NCI-H146 (cell line): ENCODE measurements at regions not wholly inside any gene's neighbourhood (a gene's known extent, or its start where the extent isn't known, plus 50 kb on each side); places are given as distances from the start of the nearest gene placed in this dataset.

ENCODE experiments used
- DNase-seq: peaks from one replicate; lab custom pipeline; 2025; lab: John Stamatoyannopoulos, UW

DNA sequence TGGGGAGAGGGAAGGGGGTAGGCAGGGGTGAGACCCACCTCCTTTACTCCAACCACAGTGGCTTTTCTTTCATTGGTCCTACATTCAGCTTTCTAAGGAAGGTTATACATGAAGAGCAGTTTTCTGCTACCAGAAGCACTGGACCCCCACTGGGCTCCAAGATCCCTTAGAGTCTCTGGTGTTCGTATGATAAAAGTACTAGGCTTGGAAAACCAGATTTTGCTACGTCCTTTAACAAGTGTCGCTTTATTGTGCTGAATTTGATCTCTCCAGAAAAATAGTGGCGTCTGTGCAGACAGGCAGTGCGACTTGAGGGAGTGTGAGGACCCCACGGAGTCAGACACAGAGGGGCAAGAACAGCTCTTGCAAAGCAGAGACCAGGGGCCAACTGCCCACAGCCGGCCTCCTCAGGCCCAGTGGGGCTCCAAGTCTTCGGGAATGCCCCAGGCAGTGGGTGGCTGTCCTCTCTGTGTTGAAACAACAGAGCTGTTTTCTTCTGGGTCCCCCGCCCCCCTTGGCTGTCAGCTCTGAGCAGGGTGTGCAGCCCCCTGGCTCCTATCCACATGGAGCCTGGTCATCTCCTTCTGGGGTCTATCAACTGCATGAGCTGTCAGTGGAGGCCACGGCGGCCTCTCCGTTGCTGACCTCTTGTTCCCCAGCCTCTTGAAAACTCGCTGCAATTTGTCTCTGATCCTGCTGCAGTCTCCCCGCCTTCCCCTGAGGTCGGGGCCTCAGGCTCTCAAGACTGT, 333.2 kb downstream of the RPS24 start:
- no peak for DNase-seq

DNA sequence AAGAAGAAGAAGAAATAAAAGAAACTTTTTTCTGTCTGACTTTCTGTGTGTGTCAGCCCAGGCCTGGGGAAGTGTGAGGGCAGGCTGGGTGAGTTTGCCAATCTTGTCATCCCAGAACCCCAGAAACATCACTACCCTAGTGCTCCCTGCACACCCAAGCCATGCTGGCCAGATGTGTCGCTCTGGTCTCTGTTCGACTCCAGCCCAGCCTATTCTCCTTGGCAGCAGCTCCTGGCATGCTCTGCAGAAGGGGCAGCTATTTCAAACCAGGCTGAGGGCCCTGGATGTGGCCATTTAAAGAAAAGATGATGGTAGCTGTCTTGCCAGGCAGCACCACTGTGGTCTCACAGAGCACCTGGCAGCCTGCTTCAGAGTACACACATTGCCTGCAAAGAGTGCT, 334.1 kb downstream of the RPS24 start:
- no peak for DNase-seq

DNA sequence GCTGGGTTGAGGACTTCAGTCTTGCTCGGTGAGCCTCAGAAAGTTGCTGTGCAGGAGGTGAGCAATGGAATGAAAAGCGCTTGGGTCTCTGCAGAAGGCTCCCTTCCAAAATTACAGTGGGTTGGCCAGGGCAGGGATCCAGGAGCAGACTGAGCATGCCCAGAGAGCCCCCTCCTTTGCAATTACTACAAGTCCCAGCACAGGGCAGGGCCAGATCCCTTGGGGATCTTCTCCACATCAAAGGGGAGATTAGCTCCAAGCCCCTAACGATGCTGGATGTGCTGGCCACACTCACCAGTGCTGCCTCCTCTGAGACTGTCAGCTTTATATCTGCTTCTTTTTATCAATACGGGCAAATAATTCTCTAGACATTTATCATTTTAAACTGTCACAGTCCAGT, 337.5 kb downstream of the RPS24 start:
- DNase-seq: no peak

DNA sequence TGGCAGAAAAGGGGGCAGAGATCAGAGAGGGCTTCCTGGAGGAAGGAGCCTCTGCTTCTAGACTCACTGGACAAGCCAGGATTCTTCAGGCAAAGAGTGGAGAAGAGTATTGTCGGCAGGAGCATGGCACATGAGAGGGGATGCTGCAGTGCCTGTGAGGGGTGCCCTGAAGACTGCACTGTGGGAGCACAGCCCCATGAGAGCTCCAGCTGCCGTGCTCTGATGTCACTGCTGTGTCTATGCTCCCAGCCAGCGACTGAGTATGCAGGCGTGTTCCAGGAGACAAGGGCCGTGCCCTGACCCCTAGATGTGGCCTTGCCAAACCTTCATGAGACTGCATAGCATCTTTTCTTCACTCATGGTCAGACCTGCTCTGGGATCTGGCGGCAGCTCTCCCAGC, 339.1 kb downstream of the RPS24 start:
- no peak for DNase-seq

DNA sequence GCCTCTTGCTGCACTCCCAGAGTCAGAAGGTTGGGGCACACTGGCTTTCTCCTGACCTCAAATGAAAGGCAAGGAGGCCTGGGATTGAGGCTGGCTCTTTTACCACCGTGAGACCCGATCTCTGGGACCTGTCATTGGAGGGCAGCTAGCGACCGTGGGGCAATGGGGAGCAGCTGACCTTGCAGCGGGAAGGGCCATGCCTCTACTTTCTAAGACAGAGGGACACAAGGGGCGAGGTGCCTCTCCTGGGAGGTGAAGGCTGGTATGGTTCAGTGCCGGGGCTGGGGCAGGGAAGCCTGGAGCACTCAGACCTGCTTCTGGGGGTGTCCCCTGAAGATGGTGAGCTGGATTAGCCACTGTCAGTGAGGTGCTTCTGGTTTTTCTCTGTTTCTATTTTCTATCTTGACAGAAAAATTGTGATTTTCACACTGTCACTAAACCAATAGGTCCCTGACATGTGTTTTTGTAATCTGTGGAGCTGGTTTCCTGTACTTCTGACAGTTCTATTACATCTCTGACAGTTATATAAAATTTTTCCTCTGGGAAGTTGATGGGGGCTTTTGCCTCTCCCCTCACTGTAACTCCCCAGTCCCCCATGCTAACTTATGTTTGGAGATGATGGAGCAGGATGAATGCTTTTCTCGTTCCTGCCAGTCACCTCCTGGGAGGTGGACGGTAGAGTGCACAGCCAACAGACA, 340.8 kb downstream of the RPS24 start:
- DNase-seq: no peak

DNA sequence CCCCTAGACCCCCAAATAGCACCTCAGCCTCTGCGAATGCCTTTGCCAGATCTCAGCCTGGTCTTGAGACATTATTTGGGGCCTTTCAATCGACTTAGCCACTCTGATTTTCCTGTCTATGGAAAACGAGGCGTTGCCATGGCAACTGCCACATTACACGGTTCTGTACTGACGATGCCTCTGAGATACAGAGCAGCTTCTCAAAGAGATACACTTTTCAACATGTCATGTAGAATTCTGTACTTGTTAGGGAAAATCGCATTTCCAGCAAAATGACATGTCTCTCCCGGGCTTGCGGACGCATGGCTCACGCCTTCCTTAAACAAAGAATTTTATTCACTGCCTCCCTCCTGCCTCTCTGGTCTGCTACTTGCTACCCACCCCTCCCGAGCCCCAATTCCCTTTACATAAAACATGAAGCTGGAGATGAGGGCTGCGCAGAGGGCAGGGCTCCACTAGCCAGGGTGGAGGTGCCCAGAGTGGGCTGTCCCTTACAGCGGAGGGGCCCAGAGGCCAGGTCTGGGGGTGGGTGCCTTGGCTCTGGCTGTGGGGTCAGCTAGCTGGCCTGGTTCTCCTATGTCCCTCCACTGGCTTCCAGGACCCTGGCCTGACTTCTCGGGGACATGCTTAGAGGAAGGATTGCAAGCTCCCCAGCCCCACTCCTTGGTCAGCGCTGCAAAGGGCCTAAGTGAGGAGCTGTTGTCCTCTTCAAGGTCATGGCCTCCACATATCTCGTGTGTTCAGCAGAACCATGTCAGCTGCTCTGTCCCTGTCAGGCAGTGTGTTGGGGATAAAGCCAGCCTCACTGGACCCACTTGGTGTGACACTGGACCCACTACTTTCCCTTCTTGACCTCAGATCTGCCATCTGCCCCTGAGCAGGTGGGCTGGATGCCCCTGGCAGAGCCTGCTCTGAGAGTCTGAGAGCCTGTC, 342.5 kb downstream of the RPS24 start:
- no peak for DNase-seq

DNA sequence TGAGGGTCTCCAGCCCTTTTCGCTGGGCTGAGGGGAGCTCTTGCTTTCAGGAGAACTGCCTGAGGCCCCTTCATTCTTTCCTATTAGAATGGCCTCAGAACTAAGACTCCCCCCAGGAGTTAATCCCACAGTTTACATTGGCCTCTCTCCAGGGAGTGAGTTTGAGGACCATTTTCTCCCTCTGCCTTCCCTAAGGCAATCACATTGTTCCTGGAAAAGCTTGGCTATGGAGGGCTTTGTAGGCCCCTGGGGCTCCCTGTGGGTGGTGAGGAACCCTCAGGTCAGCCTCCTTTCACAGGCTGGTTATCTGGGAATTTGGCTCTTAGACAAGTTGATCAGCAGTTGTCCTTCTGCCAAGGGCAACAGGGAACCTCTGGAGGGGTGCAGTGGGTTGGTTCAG, 343.7 kb downstream of the RPS24 start:
- peak; percentile 97 for DNase-seq

DNA sequence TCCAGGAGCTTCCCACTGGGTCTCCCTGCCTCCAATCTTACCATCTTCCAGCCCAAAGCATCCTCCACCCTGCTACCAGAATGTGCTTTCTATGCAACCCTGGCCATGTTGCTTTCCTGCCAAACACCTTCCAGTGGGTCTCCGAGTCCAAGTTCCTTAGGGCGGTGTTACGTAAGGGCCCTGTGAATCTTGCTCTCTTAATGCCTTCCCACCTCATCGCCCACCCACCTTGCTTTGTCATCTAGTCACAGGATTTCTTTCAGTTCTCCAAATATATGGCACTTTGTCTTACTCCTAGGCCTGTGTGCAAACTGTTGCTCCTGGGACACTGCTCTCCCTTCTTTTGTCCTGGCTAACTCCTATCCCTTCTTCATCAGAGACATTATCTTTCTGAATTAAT, 344.5 kb downstream of the RPS24 start:
- DNase-seq: no peak

DNA sequence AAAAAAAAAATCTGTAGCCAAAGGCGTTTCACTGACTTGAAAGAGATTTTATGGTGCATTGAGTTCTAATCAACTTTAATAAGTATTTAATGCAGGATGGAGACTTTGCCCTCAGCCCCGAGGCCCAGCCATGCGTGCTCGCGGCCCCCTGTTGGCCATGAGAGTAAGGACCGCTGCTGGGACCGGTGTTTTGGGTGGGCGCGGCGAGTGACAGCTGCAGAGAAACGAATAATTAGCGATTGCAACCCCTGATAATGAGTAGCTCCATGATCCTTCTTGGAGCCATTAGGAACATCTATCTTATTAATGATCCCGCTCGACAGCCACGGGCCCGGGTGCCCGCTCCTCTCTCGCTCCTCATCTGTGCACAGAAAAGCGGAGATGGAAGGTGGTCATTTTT, 347.4 kb downstream of the RPS24 start:
- no peak for DNase-seq

DNA sequence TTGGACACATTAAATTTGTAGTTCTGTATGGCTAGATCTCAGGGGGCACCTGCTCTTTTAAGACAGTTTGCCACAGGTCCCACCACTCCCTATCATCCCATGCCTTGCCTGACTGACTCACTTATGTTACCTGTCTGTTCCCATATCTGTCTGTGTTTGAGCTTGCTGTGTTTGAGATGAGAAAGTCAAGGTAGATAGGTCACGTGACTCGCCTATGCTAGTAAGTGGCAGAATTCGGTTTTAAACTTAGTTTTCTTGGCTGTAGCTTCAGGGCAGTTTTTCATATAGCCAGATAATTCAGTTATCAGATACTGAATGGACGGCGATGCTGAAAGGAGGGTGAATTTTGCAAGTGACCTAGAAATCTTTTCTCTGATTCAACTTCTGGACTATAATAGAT, 348.4 kb downstream of the RPS24 start:
- DNase-seq: no peak

DNA sequence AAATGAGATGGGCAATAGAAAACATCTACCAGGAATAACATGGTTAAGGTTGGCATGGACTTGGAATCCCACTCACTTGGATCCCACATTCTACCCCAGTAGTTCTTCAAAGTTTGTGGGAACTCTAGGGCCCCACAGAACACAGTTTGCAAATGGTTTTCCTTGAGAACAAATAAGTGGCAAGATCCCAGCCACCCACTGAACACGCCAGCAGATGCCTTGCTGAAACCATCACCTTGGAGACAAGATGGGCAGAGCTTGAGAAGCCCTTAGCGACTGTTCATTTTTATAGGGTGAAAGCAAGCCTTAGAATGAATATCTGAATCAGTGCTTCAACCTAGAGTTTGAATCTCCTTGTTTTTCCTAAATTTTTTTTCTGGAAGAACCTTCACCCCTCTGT, 349.1 kb downstream of the RPS24 start:
- no peak for DNase-seq

DNA sequence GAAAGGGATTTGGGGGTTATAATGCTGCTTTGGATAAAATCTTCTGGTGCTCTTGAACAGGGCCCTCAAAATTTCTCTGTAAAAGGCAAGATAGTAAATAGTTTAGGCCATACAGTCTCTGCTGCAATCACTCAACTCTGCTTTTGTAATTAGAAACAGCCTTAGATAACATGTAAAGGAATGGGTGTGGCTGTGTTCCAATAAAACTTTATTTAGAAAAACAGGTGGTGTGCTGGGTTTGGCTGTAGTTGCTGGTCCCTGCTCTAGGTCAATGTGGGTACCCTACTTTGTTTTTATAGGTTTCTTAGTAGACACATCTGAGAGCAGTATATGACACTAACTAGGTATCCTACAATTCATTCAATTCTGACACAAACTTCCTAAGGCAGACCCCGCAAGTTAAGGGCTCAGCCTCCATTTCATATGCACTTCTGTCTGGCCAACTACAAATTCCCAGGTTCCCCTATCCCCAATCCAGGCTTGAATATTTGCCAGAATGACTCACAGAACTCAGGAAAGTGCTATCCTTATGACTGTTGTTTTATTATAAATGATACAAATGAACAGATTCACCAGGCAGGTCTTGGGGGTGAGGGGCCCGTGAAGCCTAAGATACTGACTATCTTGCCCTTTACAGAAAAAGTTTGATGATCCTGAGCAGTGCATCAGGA, 349.9 kb downstream of the RPS24 start:
- DNase-seq: no peak

DNA sequence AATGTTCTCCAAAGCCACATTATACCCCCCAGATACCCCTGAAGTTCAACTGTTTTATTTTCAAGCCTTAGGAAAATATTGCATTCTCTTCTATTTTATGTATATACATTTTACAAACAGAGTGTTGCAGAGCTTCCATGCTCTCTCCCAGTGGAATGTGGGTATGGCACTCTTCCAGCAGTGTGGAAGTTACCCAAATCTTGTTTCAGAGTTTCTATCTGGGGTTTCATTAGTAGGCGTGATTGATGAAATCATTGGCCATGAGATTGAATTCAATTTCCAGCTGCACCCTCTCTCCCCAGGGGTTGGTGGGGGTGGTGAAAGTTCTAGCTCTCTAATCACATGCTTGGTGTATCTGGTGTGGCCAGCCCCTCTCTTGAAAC, 350.4 kb downstream of the RPS24 start:
- no peak for DNase-seq

DNA sequence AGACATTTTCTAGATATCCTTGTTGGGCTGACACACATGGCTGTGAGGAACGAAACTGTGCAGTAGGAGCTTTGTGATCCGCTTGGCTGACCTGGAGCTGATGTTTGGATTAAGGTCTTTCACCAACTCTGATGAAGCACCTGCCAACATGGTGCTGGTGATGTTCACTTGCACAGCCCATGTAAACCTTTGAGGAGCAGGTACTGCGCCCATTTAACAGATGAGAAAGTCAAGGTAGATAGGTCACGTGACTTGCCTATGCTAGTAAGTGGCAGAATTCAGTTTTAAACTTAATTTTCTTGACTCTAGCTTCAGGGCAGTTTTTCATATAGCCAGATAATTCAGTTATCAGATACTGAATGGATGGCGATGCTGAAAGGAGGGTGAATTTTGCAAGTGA, 351.9 kb downstream of the RPS24 start:
- no peak for DNase-seq

DNA sequence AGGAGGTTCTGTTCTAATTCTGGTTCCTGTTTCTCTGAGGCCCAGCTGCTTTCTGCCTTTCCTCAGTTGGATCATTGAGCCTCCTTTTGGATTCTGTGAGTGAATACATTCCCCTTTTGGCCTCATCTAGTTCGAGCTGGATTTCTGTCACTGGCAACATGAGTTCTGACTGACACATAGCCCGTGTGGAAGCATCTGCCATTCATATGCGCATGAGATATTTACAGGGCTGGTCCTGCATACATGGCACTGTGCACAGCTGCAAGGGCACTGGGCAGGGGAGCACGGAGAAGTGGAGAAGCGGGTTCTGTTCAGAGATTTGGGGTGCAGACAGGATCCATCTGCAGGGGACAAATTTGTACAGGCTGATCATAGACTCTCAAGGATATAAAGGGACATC, 352.8 kb downstream of the RPS24 start:
- no peak for DNase-seq

DNA sequence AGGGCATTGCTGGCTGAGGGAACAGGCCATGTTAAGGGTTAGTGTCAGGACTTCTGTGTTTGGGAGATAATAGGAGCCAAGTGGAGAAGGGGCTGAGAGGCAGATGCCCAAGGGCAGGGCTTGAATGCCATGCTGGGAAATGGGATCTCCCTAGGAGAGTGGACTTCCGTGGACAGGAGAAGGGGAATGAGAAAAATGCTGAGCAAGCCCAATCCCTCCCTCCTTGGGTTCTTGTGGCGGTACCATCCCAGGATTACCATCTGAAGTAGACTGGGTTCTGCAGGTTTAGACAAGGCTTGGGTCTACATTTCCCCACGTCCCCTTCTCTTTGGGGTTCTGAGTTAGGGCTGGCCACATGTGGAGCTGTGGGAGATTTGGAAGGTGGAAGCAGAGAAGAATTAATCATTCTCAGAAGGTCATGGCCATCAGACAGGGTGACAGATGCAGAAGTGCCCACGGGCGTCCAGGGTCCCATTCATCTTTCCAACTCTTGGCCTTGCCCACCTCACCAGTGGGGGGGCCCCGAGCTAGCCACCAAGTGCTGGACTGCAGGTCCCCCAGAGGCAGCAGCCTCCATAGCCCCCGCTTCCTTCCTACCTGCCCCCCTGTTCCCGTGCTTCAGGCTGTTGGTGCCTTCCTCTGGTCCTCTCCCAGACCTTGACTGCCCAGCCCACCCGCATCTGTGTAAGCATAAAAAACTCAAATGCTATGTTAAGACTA, 354.8 kb downstream of the RPS24 start:
- no peak for DNase-seq

DNA sequence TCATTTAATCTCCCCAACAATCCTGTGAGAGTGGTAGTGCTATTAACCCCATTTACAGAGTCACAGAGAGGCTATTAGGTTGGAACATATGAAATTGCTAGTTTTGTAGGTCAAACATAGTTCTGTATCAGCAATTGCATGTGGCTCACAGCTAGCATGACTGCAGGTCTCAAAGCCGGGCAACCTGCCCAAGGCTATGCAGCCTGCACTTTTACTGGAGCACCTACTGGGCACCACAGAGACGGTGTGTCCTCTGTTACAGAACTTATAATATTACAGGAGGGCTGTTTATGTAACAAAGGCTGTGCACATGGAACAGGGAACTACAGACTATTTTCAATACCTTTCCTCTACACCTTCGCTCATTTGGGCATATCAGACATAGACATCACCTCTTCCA, 355.8 kb downstream of the RPS24 start:
- DNase-seq: no peak

DNA sequence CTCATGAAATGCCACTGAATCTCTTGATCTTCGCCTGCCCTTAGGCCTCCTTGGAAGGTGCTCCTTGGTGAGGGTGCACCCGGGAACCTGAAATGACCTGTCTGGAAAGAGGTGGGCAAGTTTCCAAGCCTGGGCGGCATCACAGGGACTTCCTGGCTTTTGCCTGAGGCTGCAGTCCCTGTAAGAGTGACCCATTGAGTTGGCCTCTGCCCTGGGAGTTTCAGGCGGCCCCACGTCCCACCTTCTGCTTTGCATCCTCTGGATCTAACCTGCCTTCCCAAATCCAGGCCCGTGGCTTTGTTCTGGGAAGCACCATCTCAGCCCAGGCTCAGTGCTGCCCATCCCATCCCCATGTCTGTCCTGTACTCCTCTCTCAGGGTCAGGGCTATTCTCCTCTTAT, 356.4 kb downstream of the RPS24 start:
- DNase-seq: no peak

DNA sequence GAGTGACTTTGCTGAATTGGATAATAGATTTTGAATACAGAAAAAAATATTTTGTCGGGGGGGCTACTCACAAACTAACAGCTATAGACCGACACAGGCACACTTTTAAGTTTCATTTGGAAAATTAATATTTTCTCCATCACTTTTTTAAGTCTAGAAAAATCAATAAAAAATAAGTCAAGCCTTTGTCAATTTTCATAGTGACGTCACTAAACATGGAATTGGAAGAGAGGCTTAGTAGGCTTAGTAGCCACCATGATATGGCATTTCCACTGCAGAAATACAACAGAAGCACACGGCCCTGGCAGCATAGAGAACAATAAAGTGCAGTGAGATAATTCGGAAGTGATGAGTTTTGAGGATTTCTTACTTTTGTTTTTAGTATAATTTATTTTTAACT, 357.2 kb downstream of the RPS24 start:
- DNase-seq: no peak

DNA sequence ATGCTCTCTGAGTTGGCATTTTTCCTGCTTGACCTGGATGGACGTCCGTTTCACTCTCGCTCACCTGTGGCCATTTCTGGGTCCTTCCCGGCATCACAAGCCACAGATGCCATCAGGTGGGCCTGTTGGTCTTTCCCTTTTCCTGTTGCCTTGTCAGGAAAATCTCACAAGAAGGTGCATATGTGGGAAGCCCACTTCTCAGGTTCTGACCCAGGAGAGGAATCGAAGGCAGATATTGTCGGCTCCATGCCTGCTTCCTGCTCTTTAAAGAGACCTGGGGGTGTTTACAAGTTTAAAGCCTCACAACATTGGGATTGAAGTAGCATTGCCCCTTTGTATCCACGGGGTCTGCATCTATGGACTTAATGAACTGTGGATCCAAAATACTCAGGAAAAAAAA, 357.9 kb downstream of the RPS24 start:
- DNase-seq: no peak

DNA sequence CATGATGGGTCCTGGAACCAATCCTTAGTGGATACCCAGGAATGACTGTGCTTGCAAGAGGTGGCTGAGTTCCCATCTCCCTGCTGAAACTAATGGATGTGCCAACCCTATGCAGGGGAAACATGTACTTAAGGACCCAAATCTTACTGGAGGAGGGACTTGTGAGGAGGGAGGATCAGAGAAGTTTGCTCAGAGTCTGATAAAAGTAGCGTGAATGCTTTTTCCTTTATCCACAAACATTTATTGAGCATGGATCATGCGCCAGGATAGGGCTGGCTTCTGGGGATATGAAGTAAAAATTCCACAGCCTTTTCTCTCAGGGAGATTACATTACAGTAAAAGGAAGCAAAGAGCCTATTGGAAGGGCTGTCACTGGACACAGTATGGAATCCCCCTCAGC, 358.5 kb downstream of the RPS24 start:
- no peak for DNase-seq

DNA sequence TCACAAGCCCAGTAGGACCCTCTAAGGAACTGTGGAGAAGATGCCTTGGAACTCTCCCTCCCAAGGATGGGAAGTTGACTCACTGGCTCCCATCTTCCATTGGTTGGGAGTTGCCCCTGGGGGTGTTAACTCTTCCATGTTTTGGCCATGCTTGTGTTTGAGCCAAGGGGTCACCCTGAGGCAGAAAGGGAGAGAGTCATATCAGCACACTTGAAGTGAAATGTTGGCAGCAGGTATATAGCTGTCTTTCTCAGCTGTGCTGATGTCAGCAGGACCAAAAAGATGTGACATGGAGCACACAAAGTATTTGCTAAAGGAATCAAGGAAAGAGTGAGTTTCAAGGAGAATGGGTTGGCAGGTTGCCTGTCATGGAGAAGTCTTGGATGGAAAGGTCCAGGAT, 359.4 kb downstream of the RPS24 start:
- no peak for DNase-seq
